ENCODE measurements at regions not wholly inside any gene's neighbourhood (a gene's known extent, or its start where the extent isn't known, plus 50 kb on each side); places are given as distances from the start of the nearest gene placed in this dataset.

GRCh38 chr4:31075969-31076368 lies 355.8 kb downstream of the PCDH7 start:
- Histone ChIP-seq H4K20me1 (ENCODE audit: low read depth) (no peaks in the 10 kb centered on the region), H3K4me3 (no peak overlapping the region), H3K27ac (no peak overlapping the region), H3K27me3 (no peaks in the 10 kb centered on the region), H3K4me2 (no peak overlapping the region), H2AFZ (replicated peaks) (no peak overlapping the region), H3F3A (ENCODE audit: low read depth) (no peaks in the 10 kb centered on the region), H3K9me3 (ENCODE audit: low read depth) (no peaks in the 10 kb centered on the region), H3K9ac (no peak overlapping the region), H3K79me2 (ENCODE audit: low read depth) (no peaks in the 10 kb centered on the region), H3K36me3 (no peaks in the 10 kb centered on the region), H3K4me1 (no peaks in the 10 kb centered on the region)
- H3K4me3 Mint-ChIP-seq: no peak overlapping the region
- H3K36me3 Mint-ChIP-seq: no peaks in the 10 kb centered on the region
- H3K27ac Mint-ChIP-seq: no peak overlapping the region
- peaks cover 5% of the 10 kb centered on the region for H3K4me1 Mint-ChIP-seq
- no peaks in the 10 kb centered on the region for H3K27me3 Mint-ChIP-seq (ENCODE audit: insufficient read depth, low read depth)
- DNase-seq (ENCODE audit: low spot score): no peak
- H3K9me3 Mint-ChIP-seq: no peaks in the 10 kb centered on the region
- TF ChIP-seq EZH2phosphoT487 (IDR thresholded peaks at IDR 0.05) (no peak), CTCF (IDR thresholded peaks at IDR 0.05) (no peak), EZH2 (IDR thresholded peaks at IDR 0.05) (no peak)

- TF ChIP-seq EZH2 (IDR thresholded peaks at IDR 0.05) (no peak), CTCF (IDR thresholded peaks at IDR 0.05) (no peak), EZH2phosphoT487 (IDR thresholded peaks at IDR 0.05) (no peak)
- no peaks in the 10 kb centered on the region for H3K9me3 Mint-ChIP-seq
- no peaks in the 10 kb centered on the region for H3K36me3 Mint-ChIP-seq
Observed at GRCh38 chr4:31078661-31079060, 358.5 kb downstream of the PCDH7 start.

GRCh38 chr4:31080887-31081286 lies 360.7 kb downstream of the PCDH7 start:
- TF ChIP-seq EZH2 (IDR thresholded peaks at IDR 0.05) (no peak), EZH2phosphoT487 (IDR thresholded peaks at IDR 0.05) (no peak), CTCF (IDR thresholded peaks at IDR 0.05) (no peak)
- no peaks in the 10 kb centered on the region for H3K27me3 ChIP-seq
- H3K4me3 Mint-ChIP-seq: no peak overlapping the region
- H4K20me1 ChIP-seq (ENCODE audit: low read depth): no peaks in the 10 kb centered on the region
- H3K4me1 ChIP-seq: no peaks in the 10 kb centered on the region
- no peaks in the 10 kb centered on the region for H3K27me3 Mint-ChIP-seq (ENCODE audit: insufficient read depth, low read depth)
- H3K27ac Mint-ChIP-seq: no peak overlapping the region
- H3K79me2 ChIP-seq (ENCODE audit: low read depth): no peaks in the 10 kb centered on the region
- peaks cover 11% of the 10 kb centered on the region for H3K4me1 Mint-ChIP-seq
- H3K4me2 ChIP-seq: no peak overlapping the region
- no peaks in the 10 kb centered on the region for H3K36me3 ChIP-seq
- H3K9me3 ChIP-seq (ENCODE audit: low read depth): no peaks in the 10 kb centered on the region
- no peak overlapping the region for H3K4me3 ChIP-seq
- H3K36me3 Mint-ChIP-seq: no peaks in the 10 kb centered on the region
- DNase-seq (ENCODE audit: low spot score): no peak
- H3K27ac ChIP-seq: no peak overlapping the region
- no peak overlapping the region for H3K9ac ChIP-seq
- H2AFZ ChIP-seq (replicated peaks): no peak overlapping the region
- no peaks in the 10 kb centered on the region for H3F3A ChIP-seq (ENCODE audit: low read depth)
- peaks cover 2% of the 10 kb centered on the region for H3K9me3 Mint-ChIP-seq

More at GRCh38 chr4:31078661-31079060, 358.5 kb downstream of the PCDH7 start:
- no peaks in the 10 kb centered on the region for H3K4me1 ChIP-seq
- no peak overlapping the region for H3K27ac ChIP-seq
- H3K4me2 ChIP-seq: no peak overlapping the region
- DNase-seq (ENCODE audit: low spot score): no peak
- no peaks in the 10 kb centered on the region for H3K4me1 Mint-ChIP-seq
- no peaks in the 10 kb centered on the region for H3K79me2 ChIP-seq (ENCODE audit: low read depth)
- no peak overlapping the region for H3K27ac Mint-ChIP-seq
- H3K9ac ChIP-seq: no peak overlapping the region
- H2AFZ ChIP-seq (replicated peaks): no peak overlapping the region
- no peaks in the 10 kb centered on the region for H3K27me3 ChIP-seq
- no peaks in the 10 kb centered on the region for H3F3A ChIP-seq (ENCODE audit: low read depth)
- no peaks in the 10 kb centered on the region for H3K9me3 ChIP-seq (ENCODE audit: low read depth)
- no peaks in the 10 kb centered on the region for H3K27me3 Mint-ChIP-seq (ENCODE audit: insufficient read depth, low read depth)
- H3K4me3 Mint-ChIP-seq: no peak overlapping the region
- H4K20me1 ChIP-seq (ENCODE audit: low read depth): no peaks in the 10 kb centered on the region
- H3K36me3 ChIP-seq: no peaks in the 10 kb centered on the region
- no peak overlapping the region for H3K4me3 ChIP-seq

Data from neural progenitor cell (in vitro differentiated cells).